BLaER1 treated with 17β-estradiol and CSF1 and Interleukin-3, amounts not matched to agents 10 nM and 100 nM (cell line): ENCODE measurements at regions not wholly inside any gene's neighbourhood (a gene's known extent, or its start where the extent isn't known, plus 50 kb on each side); places are given as distances from the start of the nearest gene placed in this dataset.
A peak's percentile ranks its signal among the peaks of the same experiment; 100 is the strongest.
"Not testable (repeated sequence)": the region's sequence is repeated elsewhere in the genome, so short reads cannot be mapped to it uniquely, and the experiment has no call there.

Experiments
- H3K27ac ChIP-seq, 11 experiments: shearing (Covaris generic); formaldehyde crosslinking; 2 replicates each; pipeline ENCODE4 v1.8.1; 2022
- H3K27me3 ChIP-seq, 11 experiments: shearing (Covaris generic); formaldehyde crosslinking; 2 replicates each; pipeline ENCODE4 v1.8.1; 2022
- H3K36me3 ChIP-seq, 11 experiments: shearing (Covaris generic); formaldehyde crosslinking; 2 replicates each; pipeline ENCODE4 v1.8.1; 2022
- H3K4me1 ChIP-seq, 10 experiments: shearing (Covaris generic); formaldehyde crosslinking; 2 replicates each; pipeline ENCODE4 v1.8.1; 2022
- H3K4me2 ChIP-seq, 11 experiments: shearing (Covaris generic); formaldehyde crosslinking; 2 replicates each; pipeline ENCODE4 v1.8.1; 2022
- H3K4me3 ChIP-seq, 10 experiments: shearing (Covaris generic); formaldehyde crosslinking; 2 replicates each; pipeline ENCODE4 v1.8.1; 2022
- H3K9ac ChIP-seq, 11 experiments: shearing (Covaris generic); formaldehyde crosslinking; 2 replicates each; pipeline ENCODE4 v1.8.1; 2022
- H3K9me3 ChIP-seq, 11 experiments: shearing (Covaris generic); formaldehyde crosslinking; replicated peaks in 1 of 11; 2 replicates each; pipeline ENCODE4 v1.8.1; 2022
- H4K20me1 ChIP-seq, 11 experiments: shearing (Covaris generic); formaldehyde crosslinking; 2 replicates each; pipeline ENCODE4 v1.8.1; 2022
- Cebpa-rat ChIP-seq, 11 experiments: shearing (Covaris generic); IDR thresholded peaks; 2 replicates each; pipeline ENCODE4 v1.8.1; 2022

- no peak overlapping the region for H3K9ac ChIP-seq
- no peak for TF ChIP-seq Cebpa-rat (IDR thresholded peaks at IDR 0.05)
- peaks cover 0 to 13% (median 8%) of the 10 kb centered on the region in 11 experiments; a peak in 9 of 22 replicates for H3K9me3 ChIP-seq
- H3K27me3 ChIP-seq = no peaks in the 10 kb centered on the region
- no peaks in the 10 kb centered on the region for H4K20me1 ChIP-seq
- peak overlapping the region in 3 of 11 experiments; percentile 14 to 54 (median 34); a peak in 4 of 22 replicates for H3K4me2 ChIP-seq
- H3K4me3 ChIP-seq = no peak overlapping the region
- H3K27ac ChIP-seq = peak overlapping the region in 1 of 11 experiments; percentile 33; a peak in 2 of 22 replicates
- H3K4me1 ChIP-seq = peaks cover 0 to 30% (median 5%) of the 10 kb centered on the region in 10 experiments; a peak in 9 of 20 replicates
- no peaks in the 10 kb centered on the region for H3K36me3 ChIP-seq
These were observed 70.0 kb upstream of the SRSF6 start for GRCh38 chr20:43387737-43388136.

- Histone ChIP-seq H3K27me3 (no peaks in the 10 kb centered on the region), H3K4me1 (peaks cover 0 to 30% (median 5%) of the 10 kb centered on the region in 10 experiments; a peak in 9 of 20 replicates), H3K4me3 (no peak overlapping the region), H3K9me3 (peaks cover 0 to 13% (median 8%) of the 10 kb centered on the region in 11 experiments; a peak in 9 of 22 replicates), H3K36me3 (no peaks in the 10 kb centered on the region), H3K9ac (no peak overlapping the region), H3K27ac (peak overlapping the region in 1 of 11 experiments; percentile 15; a peak in 2 of 22 replicates), H3K4me2 (peak overlapping the region in 2 of 11 experiments; percentile 24 to 54; a peak in 2 of 22 replicates), H4K20me1 (no peaks in the 10 kb centered on the region)
- TF ChIP-seq Cebpa-rat (IDR thresholded peaks at IDR 0.05) = no peak
These were observed 70.8 kb upstream of the SRSF6 start for GRCh38 chr20:43386878-43387277.

- Histone ChIP-seq H3K27ac (no peak overlapping the region), H4K20me1 (no peaks in the 10 kb centered on the region), H3K9me3 (peaks cover 0 to 13% (median 8%) of the 10 kb centered on the region in 11 experiments; a peak in 9 of 22 replicates), H3K9ac (no peak overlapping the region), H3K36me3 (no peaks in the 10 kb centered on the region), H3K4me1 (peaks cover 0 to 30% (median 5%) of the 10 kb centered on the region in 10 experiments; a peak in 9 of 20 replicates), H3K4me3 (no peak overlapping the region), H3K27me3 (no peaks in the 10 kb centered on the region), H3K4me2 (no peak overlapping the region)
- no peak for TF ChIP-seq Cebpa-rat (IDR thresholded peaks at IDR 0.05)
These were observed 71.8 kb upstream of the SRSF6 start for GRCh38 chr20:43385914-43386313.

GRCh38 chr20:43384101-43384940 lies 73.4 kb upstream of the SRSF6 start:
- H3K27ac ChIP-seq = no peak overlapping the region
- no peaks in the 10 kb centered on the region for H3K27me3 ChIP-seq
- H3K36me3 ChIP-seq = no peaks in the 10 kb centered on the region
- peaks cover 0 to 13% (median 8%) of the 10 kb centered on the region in 11 experiments; a peak in 9 of 22 replicates for H3K9me3 ChIP-seq
- peaks cover 0 to 27% (median 5%) of the 10 kb centered on the region in 10 experiments; a peak in 9 of 20 replicates for H3K4me1 ChIP-seq
- peak in 4 of 11 experiments; percentile 11 to 71 (median 51); a peak in 5 of 22 replicates for TF ChIP-seq Cebpa-rat (IDR thresholded peaks at IDR 0.05)
- H3K4me2 ChIP-seq = no peak overlapping the region
- H3K9ac ChIP-seq = no peak overlapping the region
- H4K20me1 ChIP-seq = no peaks in the 10 kb centered on the region
- H3K4me3 ChIP-seq = no peak overlapping the region

- Histone ChIP-seq H3K4me3 (no peak overlapping the region), H3K4me1 (peaks cover 0 to 16% (median 0%) of the 10 kb centered on the region in 10 experiments; a peak in 8 of 20 replicates), H3K27ac (no peak overlapping the region), H3K36me3 (no peaks in the 10 kb centered on the region), H3K9me3 (peaks cover 0 to 13% (median 8%) of the 10 kb centered on the region in 11 experiments; a peak in 9 of 22 replicates), H3K27me3 (no peaks in the 10 kb centered on the region), H3K4me2 (no peak overlapping the region), H4K20me1 (no peaks in the 10 kb centered on the region), H3K9ac (no peak overlapping the region)
- no peak for TF ChIP-seq Cebpa-rat (IDR thresholded peaks at IDR 0.05)
These were observed 74.5 kb upstream of the SRSF6 start for GRCh38 chr20:43383026-43383795.

- H4K20me1 ChIP-seq, H3K27ac ChIP-seq, H3K27me3 ChIP-seq, H3K9ac ChIP-seq, H3K4me2 ChIP-seq, H3K36me3 ChIP-seq, H3K4me3 ChIP-seq, H3K4me1 ChIP-seq: not testable (repeated sequence)
- H3K9me3 ChIP-seq = peaks cover 0 to 13% (median 8%) of the 10 kb centered on the region in 11 experiments; a peak in 9 of 22 replicates
These were observed 75.6 kb upstream of the SRSF6 start for GRCh38 chr20:43382135-43382534.

- not testable (repeated sequence) for H3K4me1 ChIP-seq, H3K9ac ChIP-seq, H3K4me3 ChIP-seq, H4K20me1 ChIP-seq, H3K36me3 ChIP-seq, H3K27me3 ChIP-seq, H3K27ac ChIP-seq, H3K9me3 ChIP-seq, H3K4me2 ChIP-seq
These were observed 76.2 kb upstream of the SRSF6 start for GRCh38 chr20:43381533-43381932.

- Histone ChIP-seq H4K20me1 (no peaks in the 10 kb centered on the region), H3K9ac (no peak overlapping the region), H3K9me3 (no peaks in the 10 kb centered on the region), H3K4me1 (peaks cover 0 to 16% (median 0%) of the 10 kb centered on the region in 10 experiments; a peak in 5 of 20 replicates), H3K27me3 (no peaks in the 10 kb centered on the region), H3K27ac (no peak overlapping the region), H3K36me3 (no peaks in the 10 kb centered on the region), H3K4me2 (no peak overlapping the region), H3K4me3 (no peak overlapping the region)
- TF ChIP-seq Cebpa-rat (IDR thresholded peaks at IDR 0.05) = no peak
These were observed 78.3 kb upstream of the SRSF6 start for GRCh38 chr20:43379239-43379917.

- Histone ChIP-seq H3K9ac (no peak overlapping the region), H3K36me3 (no peaks in the 10 kb centered on the region), H4K20me1 (no peaks in the 10 kb centered on the region), H3K9me3 (no peaks in the 10 kb centered on the region), H3K4me3 (no peak overlapping the region), H3K27ac (no peak overlapping the region), H3K4me2 (no peak overlapping the region), H3K4me1 (peaks cover 0 to 16% (median 0%) of the 10 kb centered on the region in 10 experiments; a peak in 5 of 20 replicates), H3K27me3 (no peaks in the 10 kb centered on the region)
- no peak for TF ChIP-seq Cebpa-rat (IDR thresholded peaks at IDR 0.05)
These were observed 80.9 kb upstream of the SRSF6 start for GRCh38 chr20:43376831-43377230.
